Left lung (tissue), 4 donors: ENCODE measurements at regions not wholly inside any gene's neighbourhood (a gene's known extent, or its start where the extent isn't known, plus 50 kb on each side); places are given as distances from the start of the nearest gene placed in this dataset.

Experiments
- ATAC-seq: fragments of 200-7000 bp; cut with Tn5 transposase; one replicate; pipeline ENCODE4 v1.9.1; 2020; ENCODE audit warnings: moderate library complexity
- DNase-seq, 4 donors: peaks; one replicate each; pipeline ENCODE4 v3.0.0-alpha.2; 2013 to 2020
- H3K27ac ChIP-seq, 2 donors: fragments of 200-600 bp; sonication (generic) in 1 of 2; one replicate each; pipeline versions ENCODE4 v1.5.0 to v1.8.0; 2020 to 2021
- H3K27me3 ChIP-seq, 2 donors: fragments of 200-600 bp; sonication (generic) in 1 of 2; one replicate each; pipeline versions ENCODE4 v1.5.0 to v1.8.0; 2020 to 2021
- H3K36me3 ChIP-seq, 2 donors: fragments of 200-600 bp; sonication (generic) in 1 of 2; one replicate each; pipeline versions ENCODE4 v1.5.0 to v1.8.0; 2020 to 2021
- H3K4me1 ChIP-seq, 2 donors: fragments of 200-600 bp; one replicate each; pipeline ENCODE4 v1.8.0; 2021
- H3K4me3 ChIP-seq, 2 donors: fragments of 200-600 bp; sonication (generic) in 1 of 2; one replicate each; pipeline versions ENCODE4 v1.5.0 to v1.8.0; 2020 to 2021; ENCODE audit warnings: mild to moderate bottlenecking in 1 of 2
- H3K9me3 ChIP-seq, 2 donors: fragments of 200-600 bp; sonication (generic) in 1 of 2; one replicate each; pipeline versions ENCODE4 v1.5.0 to v1.8.0; 2020 to 2021
- CTCF ChIP-seq, 2 donors: fragments of 200-600 bp; sonication (generic) in 1 of 2; IDR thresholded peaks; one replicate each; pipeline versions ENCODE4 v1.5.0 to v1.8.0; 2021; ENCODE audit warnings: antibody characterized with exemption in 2 of 2
- intact Hi-C, 2 donors: fragments of 100-400 bp; cut with DNase I; formaldehyde crosslinking; loops; one replicate each; pipeline versions ENCODE4 v1.11.2 to v1.14.2; 2022
- donor health status: DM: no; HTN: yes; CAD: no.
- donor health status: DM: no; HTN: no; CAD: no.

- intact Hi-C loops: no loop called here
- DNase-seq (no peak), ATAC-seq (no peak)
- Histone ChIP-seq H3K27me3 (no peaks in the 10 kb centered on the region), H3K4me3 (no peak overlapping the region), H3K9me3 (no peaks in the 10 kb centered on the region), H3K4me1 (no peaks in the 10 kb centered on the region), H3K36me3 (no peaks in the 10 kb centered on the region), H3K27ac (no peak overlapping the region)
- TF ChIP-seq CTCF (IDR thresholded peaks at IDR 0.05): no peak
Observed at GRCh38 chr11:96595011-96595410, 205.2 kb downstream of the JRKL start.

GRCh38 chr11:96607864-96608558, 218.2 kb downstream of the JRKL start:
- no peak for DNase-seq
- intact Hi-C loops: no loop called here
- no peaks in the 10 kb centered on the region for H3K36me3 ChIP-seq
- H3K9me3 ChIP-seq: peaks cover 0 to 6% of the 10 kb centered on the region in 2 donors
- ATAC-seq: no peak
- no peaks in the 10 kb centered on the region for H3K27me3 ChIP-seq
- H3K27ac ChIP-seq: no peak overlapping the region
- no peaks in the 10 kb centered on the region for H3K4me1 ChIP-seq
- no peak for TF ChIP-seq CTCF (IDR thresholded peaks at IDR 0.05)
- no peak overlapping the region for H3K4me3 ChIP-seq

- Histone ChIP-seq H3K27me3 (no peaks in the 10 kb centered on the region), H3K4me3 (no peak overlapping the region), H3K27ac (no peak overlapping the region), H3K9me3 (peaks cover 0 to 11% of the 10 kb centered on the region in 2 donors), H3K36me3 (no peaks in the 10 kb centered on the region), H3K4me1 (no peaks in the 10 kb centered on the region)
- ATAC-seq: no peak
- no peak for DNase-seq
- TF ChIP-seq CTCF (IDR thresholded peaks at IDR 0.05): no peak
- intact Hi-C loops: no loop called here
Observed at GRCh38 chr11:96614101-96614500, 224.3 kb downstream of the JRKL start.

- intact Hi-C loops: no loop called here
- TF ChIP-seq CTCF (IDR thresholded peaks at IDR 0.05): no peak
- Histone ChIP-seq H3K36me3 (no peaks in the 10 kb centered on the region), H3K4me3 (no peak overlapping the region), H3K27me3 (no peaks in the 10 kb centered on the region), H3K9me3 (peaks cover 0 to 11% of the 10 kb centered on the region in 2 donors), H3K27ac (no peak overlapping the region), H3K4me1 (no peaks in the 10 kb centered on the region)
- ATAC-seq: no peak
- DNase-seq: no peak
Observed at GRCh38 chr11:96614846-96615245, 225.0 kb downstream of the JRKL start.

- Histone ChIP-seq H3K4me3 (no peak overlapping the region), H3K36me3 (no peaks in the 10 kb centered on the region), H3K27ac (no peak overlapping the region), H3K9me3 (peaks cover 0 to 4% of the 10 kb centered on the region in 2 donors), H3K27me3 (no peaks in the 10 kb centered on the region), H3K4me1 (no peaks in the 10 kb centered on the region)
- intact Hi-C loops: no loop called here
- no peak for TF ChIP-seq CTCF (IDR thresholded peaks at IDR 0.05)
- DNase-seq (no peak), ATAC-seq (no peak)
Observed at GRCh38 chr11:96620464-96621044, 230.7 kb downstream of the JRKL start.
